GM13977 (cell line): ENCODE measurements at regions not wholly inside any gene's neighbourhood (a gene's known extent, or its start where the extent isn't known, plus 50 kb on each side); places are given as distances from the start of the nearest gene placed in this dataset.

Source experiments
- DNase-seq: peaks from one replicate; pipeline ENCODE4 v3.0.0; 2012; ENCODE audit warnings: low spot score
- CTCF ChIP-seq: IDR thresholded peaks from 2 replicates; pipeline ENCODE4 v1.5.1; 2012; ENCODE audit warnings: mild to moderate bottlenecking, control low read depth; ENCODE audit not compliant: insufficient read depth; ENCODE audit errors: extremely low read depth, missing control alignments
- in situ Hi-C: fragments of 300-500 bp; cut with MboI; formaldehyde crosslinking; loops from one replicate; pipeline ENCODE4 v1.12.0; 2022; ENCODE audit warnings: low sequenced_read_pairs, low pct_unique_long_range_greater_than_20kb, mixed read lengths, inconsistent platforms; ENCODE audit not compliant: unreplicated experiment

- TF ChIP-seq CTCF = no peak
- in situ Hi-C loops = no loop called here
- DNase-seq = no peak
Observed at GRCh38 chr2:120568975-120569268, 166.7 kb upstream of the GLI2 start.

- no peak for DNase-seq
- in situ Hi-C loops = no loop called here
- no peak for TF ChIP-seq CTCF
Observed at GRCh38 chr2:120570001-120570400, 165.7 kb upstream of the GLI2 start.

- in situ Hi-C loops = no loop called here
- no peak for TF ChIP-seq CTCF
- no peak for DNase-seq
Observed at GRCh38 chr2:120570546-120570945, 165.1 kb upstream of the GLI2 start.

- DNase-seq = no peak
- in situ Hi-C loops = no loop called here
- TF ChIP-seq CTCF = no peak
Observed at GRCh38 chr2:120571015-120571728, 164.5 kb upstream of the GLI2 start.

- no peak for DNase-seq
- TF ChIP-seq CTCF = no peak
- in situ Hi-C loops = no loop called here
Observed at GRCh38 chr2:120572226-120572625, 163.4 kb upstream of the GLI2 start.

GRCh38 chr2:120574620-120575019 lies 161.0 kb upstream of the GLI2 start:
- in situ Hi-C loops = no loop called here
- TF ChIP-seq CTCF = no peak
- DNase-seq = no peak

- in situ Hi-C loops = no loop called here
- no peak for TF ChIP-seq CTCF
- no peak for DNase-seq
Observed at GRCh38 chr2:120575966-120576365, 159.7 kb upstream of the GLI2 start.
